Fibroblast of skin of left biceps (primary cell): ENCODE measurements at regions not wholly inside any gene's neighbourhood (a gene's known extent, or its start where the extent isn't known, plus 50 kb on each side); places are given as distances from the start of the nearest gene placed in this dataset.
"Not testable (repeated sequence)": the region's sequence is repeated elsewhere in the genome, so short reads cannot be mapped to it uniquely, and the experiment has no call there.

Experiments
- DNase-seq, 2 experiments: peaks; one replicate each; pipeline ENCODE4 v3.0.0-alpha.2; 2013; ENCODE audit warnings: low read depth in 2 of 2

DNA sequence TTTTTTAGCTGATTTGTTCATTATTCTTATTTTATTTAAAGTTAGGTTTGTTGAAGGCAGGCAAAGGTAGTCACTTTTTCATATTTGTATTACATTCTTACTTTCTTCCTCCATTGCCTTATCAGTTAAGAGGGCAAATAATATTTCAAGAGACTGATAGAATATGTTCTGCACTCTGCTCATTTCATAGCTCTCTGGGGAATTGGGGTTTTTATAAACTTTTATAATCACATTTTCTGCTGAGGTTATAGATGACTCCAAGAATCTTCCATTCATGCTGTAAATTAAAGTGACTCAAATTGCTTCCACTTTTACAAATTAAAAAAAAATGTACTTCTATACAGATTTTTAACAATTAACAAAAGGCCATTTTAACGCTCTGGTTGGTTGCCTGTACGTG, 142.9 kb upstream of the PLGLB2 start:
- not testable (repeated sequence) for DNase-seq

DNA sequence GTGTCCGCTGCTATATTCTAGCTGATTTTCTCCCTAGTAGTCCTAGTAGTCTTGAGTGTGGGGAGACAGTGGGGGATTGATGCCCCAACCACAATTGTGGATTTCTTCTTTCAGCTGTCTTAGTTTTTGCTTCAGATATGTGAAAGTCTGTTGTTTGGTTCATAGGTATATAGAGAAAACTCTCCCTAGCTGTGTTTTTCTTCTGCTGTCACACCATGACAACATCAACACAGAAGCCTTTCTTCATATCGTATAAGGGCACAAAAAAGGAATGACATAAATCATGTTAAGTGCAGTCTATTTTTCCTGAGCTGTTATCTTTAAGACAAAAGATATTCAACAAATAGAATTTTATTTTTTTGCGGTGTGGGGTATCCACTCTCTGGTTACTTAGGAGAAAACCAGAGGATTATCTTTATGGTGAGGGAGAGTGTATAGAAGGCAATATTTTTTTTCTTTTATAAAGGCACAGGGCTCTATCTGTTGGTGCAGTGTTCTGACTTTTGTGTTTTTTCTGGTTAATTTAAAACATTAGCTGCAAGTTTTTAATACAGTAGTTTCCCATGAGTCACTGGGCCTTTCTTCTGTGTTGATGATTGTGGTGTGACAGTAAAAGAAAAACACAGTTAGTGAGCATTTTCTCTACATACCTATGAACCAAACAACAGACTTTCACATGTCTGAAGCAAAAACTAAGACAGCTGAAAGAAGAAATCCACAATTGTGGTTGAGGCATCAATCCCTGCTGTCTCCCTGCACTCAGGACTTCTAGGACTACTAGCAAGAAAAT, 139.3 kb upstream of the PLGLB2 start:
- not testable (repeated sequence) for DNase-seq

DNA sequence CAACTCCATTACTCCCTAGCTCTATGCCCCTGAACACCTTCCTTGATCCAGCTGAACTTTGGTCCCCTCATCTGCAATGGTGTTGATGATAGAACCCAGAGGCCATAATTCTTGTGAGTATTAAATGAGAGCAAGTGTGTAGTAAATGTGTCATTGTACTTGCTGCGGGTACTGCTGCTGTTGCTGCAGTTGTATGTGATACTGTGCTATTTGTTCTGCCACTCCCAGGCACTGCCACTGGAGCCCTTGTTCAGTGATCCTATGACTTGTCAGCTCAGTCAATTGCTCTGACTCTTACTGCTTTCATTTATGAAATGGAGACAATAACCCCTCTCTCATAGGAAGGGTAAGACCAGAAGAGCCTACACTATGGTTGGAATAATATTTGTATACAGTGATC, 136.9 kb upstream of the PLGLB2 start:
- DNase-seq = not testable (repeated sequence)

DNA sequence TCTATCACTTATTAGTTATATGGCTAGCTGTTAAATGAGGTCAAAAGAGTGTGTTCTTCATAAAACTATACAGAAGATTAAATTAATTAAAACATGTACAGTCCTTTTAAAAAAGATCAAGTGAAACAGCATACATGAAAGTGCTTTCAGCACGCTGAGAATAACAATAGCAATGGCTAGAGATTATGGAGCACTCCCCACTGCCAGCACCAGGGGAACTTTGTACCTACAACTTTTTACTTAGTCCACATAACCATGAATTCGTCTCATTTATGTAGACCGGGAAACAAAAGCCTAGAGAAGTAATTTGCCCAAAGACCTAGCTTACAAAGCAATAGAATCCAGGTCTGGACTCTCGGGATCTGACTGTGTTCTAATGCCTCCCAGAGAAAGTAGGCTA, 136.5 kb upstream of the PLGLB2 start:
- not testable (repeated sequence) for DNase-seq

GRCh38 chr2:87611956-87612355, 135.9 kb upstream of the PLGLB2 start:
- not testable (repeated sequence) for DNase-seq

GRCh38 chr2:87614829-87615434, 133.0 kb upstream of the PLGLB2 start:
- DNase-seq = not testable (repeated sequence)

- not testable (repeated sequence) for DNase-seq
Observed at GRCh38 chr2:87619121-87619520, 128.8 kb upstream of the PLGLB2 start.

DNA sequence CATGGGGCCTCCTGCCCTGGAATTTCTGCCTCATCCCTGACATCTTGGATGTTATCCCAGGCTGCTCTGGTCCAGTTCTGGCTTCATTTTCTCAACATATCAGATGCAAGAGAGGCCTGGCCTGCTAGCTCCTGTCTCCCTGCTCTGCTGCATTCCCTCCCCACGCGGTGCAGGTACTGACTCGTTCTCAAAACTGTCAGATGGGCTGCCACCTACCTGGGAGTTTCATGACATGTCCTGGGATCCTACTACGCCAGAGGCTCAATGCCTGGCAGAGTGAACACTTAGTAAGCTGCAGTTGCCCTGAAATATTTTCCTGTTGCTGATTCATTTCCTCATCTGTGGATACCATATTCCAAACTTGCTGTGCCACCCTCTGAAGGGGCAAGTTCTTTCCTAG, 126.7 kb upstream of the PLGLB2 start:
- not testable (repeated sequence) for DNase-seq

- DNase-seq = not testable (repeated sequence)
Observed at GRCh38 chr2:87622720-87623119, 125.2 kb upstream of the PLGLB2 start.

GRCh38 chr2:87629491-87630458, 118.1 kb upstream of the PLGLB2 start:
- DNase-seq = peak; percentile 19 to 25

DNA sequence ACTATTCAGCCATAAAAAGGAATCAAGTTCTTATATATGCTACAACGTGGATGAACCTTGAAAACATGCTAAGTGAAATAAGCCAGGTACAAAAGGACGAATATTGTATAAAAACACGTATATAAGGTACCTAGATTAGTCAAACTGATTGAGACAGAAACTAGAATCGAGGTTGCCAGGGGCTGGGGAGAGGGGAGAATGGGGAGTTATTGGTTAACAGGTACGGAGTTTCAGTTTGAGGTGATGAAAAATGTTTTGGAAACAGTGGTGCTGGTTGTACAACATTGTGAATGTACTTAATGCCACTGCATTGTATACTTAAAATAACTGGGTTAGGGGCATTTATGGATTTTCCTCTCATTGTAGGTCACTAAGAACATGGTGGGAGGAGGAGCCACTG, 117.0 kb upstream of the PLGLB2 start:
- not testable (repeated sequence) for DNase-seq

DNA sequence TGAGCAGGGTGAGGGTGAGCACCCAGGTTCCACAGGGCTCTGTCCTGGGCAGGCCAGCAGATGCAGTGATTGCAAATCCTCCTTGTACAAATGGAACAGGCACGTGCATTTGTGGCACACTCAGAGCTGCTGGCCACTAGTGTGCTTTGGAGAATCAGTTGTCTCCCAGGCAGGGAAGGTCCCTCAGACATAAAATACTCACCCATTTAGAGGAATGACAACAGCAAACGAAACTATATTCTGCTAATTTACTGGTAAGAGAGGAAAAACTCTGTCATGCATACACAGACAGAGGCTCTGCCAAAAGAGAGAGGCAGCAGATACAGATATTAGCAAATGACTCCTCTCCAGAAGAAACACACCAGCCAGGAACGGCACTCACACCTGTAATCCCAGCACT, 116.5 kb upstream of the PLGLB2 start:
- not testable (repeated sequence) for DNase-seq

- not testable (repeated sequence) for DNase-seq
Observed at GRCh38 chr2:87633287-87633963, 114.5 kb upstream of the PLGLB2 start.

DNA sequence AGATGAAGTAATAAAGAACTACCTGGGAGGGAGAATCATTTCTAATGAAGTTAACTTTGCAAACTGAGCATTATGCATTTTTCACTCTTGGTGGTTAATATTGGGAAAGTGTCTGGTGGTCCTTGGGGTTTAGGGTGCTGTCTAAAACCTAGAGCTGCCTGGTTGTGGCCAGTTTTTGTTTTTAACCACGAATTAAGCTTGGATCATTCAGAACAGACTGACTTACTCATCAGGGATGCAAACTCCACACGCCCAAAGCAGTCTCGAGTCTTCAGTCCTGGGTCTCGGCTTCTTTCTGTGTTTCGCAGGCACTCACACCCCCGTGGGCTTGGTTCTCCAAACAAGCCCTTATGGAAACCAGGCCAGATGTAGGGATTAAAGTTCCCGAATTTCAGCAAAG, 113.8 kb upstream of the PLGLB2 start:
- DNase-seq = not testable (repeated sequence)

- DNase-seq = not testable (repeated sequence)
Observed at GRCh38 chr2:87634971-87635650, 112.8 kb upstream of the PLGLB2 start.

DNA sequence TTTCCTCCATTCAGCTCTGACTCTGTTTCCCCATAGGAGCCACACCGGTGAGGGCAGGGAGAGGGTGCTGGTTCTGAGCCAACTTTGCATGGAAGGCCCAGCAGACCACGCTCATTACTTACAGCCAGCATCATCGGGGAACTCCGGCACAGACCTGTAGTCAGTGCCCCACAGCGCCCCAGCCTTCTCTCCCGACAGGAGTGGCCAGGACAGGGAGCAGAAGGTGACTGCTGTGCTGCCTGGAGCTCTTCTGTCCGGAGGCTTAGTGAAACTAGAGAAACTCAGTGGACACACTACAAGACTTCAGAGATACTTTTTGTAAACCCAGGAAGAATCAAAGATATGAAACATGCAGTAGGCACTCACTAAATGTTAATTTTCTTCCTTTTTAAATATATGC, 111.6 kb upstream of the PLGLB2 start:
- DNase-seq = not testable (repeated sequence)

- not testable (repeated sequence) for DNase-seq
Observed at GRCh38 chr2:87636735-87637134, 111.2 kb upstream of the PLGLB2 start.

GRCh38 chr2:87637249-87637990, 110.5 kb upstream of the PLGLB2 start:
- peak in 1 of 2 experiments; percentile 1 for DNase-seq

DNA sequence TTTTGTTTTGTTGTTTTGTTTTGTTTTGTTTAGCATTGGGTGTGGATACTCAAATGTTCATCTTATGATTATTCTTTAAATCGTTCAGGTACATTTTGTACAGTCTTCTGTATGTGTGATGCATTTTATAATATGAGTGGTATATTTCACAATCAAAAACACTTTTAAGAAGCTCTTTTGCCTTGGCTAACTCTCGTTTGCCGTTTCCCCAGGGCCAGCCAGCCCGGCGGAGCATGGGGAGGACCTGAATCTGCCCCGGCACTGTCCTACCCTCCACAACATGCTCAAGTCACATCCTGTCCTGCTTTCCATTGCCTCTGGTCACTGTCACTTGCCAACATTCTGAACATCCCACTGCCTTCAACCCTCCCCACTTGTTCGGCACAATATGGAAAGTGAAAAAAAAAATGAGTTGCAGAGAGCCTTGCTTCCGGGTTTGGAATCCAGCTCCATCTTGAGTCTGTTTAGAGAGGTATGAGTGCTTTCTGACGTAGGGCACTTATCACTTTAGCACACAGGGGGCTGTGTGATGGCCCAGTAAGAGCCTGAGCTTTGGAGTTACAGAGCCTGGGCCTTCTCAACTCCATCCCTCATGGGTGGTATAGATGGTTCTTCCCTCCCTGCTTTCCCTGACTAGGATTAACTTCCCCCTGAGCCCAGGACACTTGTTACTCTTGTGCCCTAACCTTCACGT, 109.6 kb upstream of the PLGLB2 start:
- not testable (repeated sequence) for DNase-seq
